Mammary epithelial cell (primary cell): ENCODE measurements at regions not wholly inside any gene's neighbourhood (a gene's known extent, or its start where the extent isn't known, plus 50 kb on each side); places are given as distances from the start of the nearest gene placed in this dataset.

Experiments
- CTCF ChIP-seq, 2 donors: IDR thresholded peaks in 1 of 2; conservative IDR thresholded peaks in 1 of 2; 2 replicates each; pipeline ENCODE4 v1.5.1; 2011 to 2012; ENCODE audit warnings: inconsistent platforms in 2 of 2, low read length in 2 of 2, mild to moderate bottlenecking in 2 of 2, control low read depth in 1 of 2, low read depth in 1 of 2; ENCODE audit not compliant: insufficient read depth in 1 of 2; ENCODE audit errors: extremely low read depth in 1 of 2
- EZH2 ChIP-seq: IDR thresholded peaks from 2 replicates; pipeline ENCODE4 v1.6.1; 2012; ENCODE audit warnings: low read length, inconsistent platforms, borderline replicate concordance

- no peak for TF ChIP-seq CTCF (conservative IDR thresholded peaks at IDR 0.05 in 1 of 2, IDR thresholded peaks at IDR 0.05 in 1 of 2; ENCODE audit: extremely low read depth in 1 of 2, insufficient read depth in 1 of 2, low read depth in 1 of 2, low read length in 2 of 2)
- no peak for TF ChIP-seq EZH2
These were observed 267.8 kb upstream of the CNTN4 start for GRCh38 chr3:1830851-1831250.
